ENCODE measurements at regions not wholly inside any gene's neighbourhood (a gene's known extent, or its start where the extent isn't known, plus 50 kb on each side); places are given as distances from the start of the nearest gene placed in this dataset.
A peak's percentile ranks its signal among the peaks of the same experiment; 100 is the strongest.

- no peak for DNase-seq
These were observed 282.8 kb upstream of the EDNRB start for GRCh38 chr13:78201411-78201810.

- no peak for DNase-seq
These were observed 280.2 kb upstream of the EDNRB start for GRCh38 chr13:78198821-78199220.

- DNase-seq: peak; percentile 5
These were observed 279.8 kb upstream of the EDNRB start for GRCh38 chr13:78198419-78198818.

GRCh38 chr13:78197231-78197630, 278.6 kb upstream of the EDNRB start:
- no peak for DNase-seq

GRCh38 chr13:78194904-78195639, 276.4 kb upstream of the EDNRB start:
- no peak for DNase-seq

GRCh38 chr13:78193846-78194245, 275.2 kb upstream of the EDNRB start:
- no peak for DNase-seq

GRCh38 chr13:78192716-78193115, 274.1 kb upstream of the EDNRB start:
- DNase-seq: no peak

- no peak for DNase-seq
These were observed 271.7 kb upstream of the EDNRB start for GRCh38 chr13:78190296-78190695.

GRCh38 chr13:78187781-78188180, 269.1 kb upstream of the EDNRB start:
- DNase-seq: no peak

GRCh38 chr13:78185700-78186099, 267.1 kb upstream of the EDNRB start:
- no peak for DNase-seq

GRCh38 chr13:78183732-78184131, 265.1 kb upstream of the EDNRB start:
- DNase-seq: no peak

GRCh38 chr13:78182813-78183212, 264.2 kb upstream of the EDNRB start:
- DNase-seq: no peak

- DNase-seq: no peak
These were observed 258.7 kb upstream of the EDNRB start for GRCh38 chr13:78177306-78177705.

GRCh38 chr13:78176880-78177279, 258.2 kb upstream of the EDNRB start:
- no peak for DNase-seq

- DNase-seq: no peak
These were observed 250.8 kb upstream of the EDNRB start for GRCh38 chr13:78169386-78169785.

- DNase-seq: peak; percentile 0
These were observed 250.3 kb upstream of the EDNRB start for GRCh38 chr13:78168981-78169380.

GRCh38 chr13:78161266-78161665, 242.6 kb upstream of the EDNRB start:
- no peak for DNase-seq

GRCh38 chr13:78160793-78161192, 242.2 kb upstream of the EDNRB start:
- no peak for DNase-seq

GRCh38 chr13:78152415-78152814, 233.8 kb upstream of the EDNRB start:
- no peak for DNase-seq

- DNase-seq: no peak
These were observed 229.3 kb upstream of the EDNRB start for GRCh38 chr13:78147905-78148304.

GRCh38 chr13:78145276-78145675, 226.6 kb upstream of the EDNRB start:
- DNase-seq: no peak

GRCh38 chr13:78139765-78140164, 221.1 kb upstream of the EDNRB start:
- no peak for DNase-seq

GRCh38 chr13:78138756-78139155, 220.1 kb upstream of the EDNRB start:
- DNase-seq: no peak

- DNase-seq: peak; percentile 67
These were observed 218.9 kb upstream of the EDNRB start for GRCh38 chr13:78137404-78138142.

- no peak for DNase-seq
These were observed 218.3 kb upstream of the EDNRB start for GRCh38 chr13:78136966-78137365.
